Keratinocyte (primary cell): ENCODE measurements at regions not wholly inside any gene's neighbourhood (a gene's known extent, or its start where the extent isn't known, plus 50 kb on each side); places are given as distances from the start of the nearest gene placed in this dataset.

Source experiments
- EZH2 ChIP-seq: IDR thresholded peaks from one replicate; pipeline ENCODE4 v1.6.1; 2012; ENCODE audit warnings: inconsistent platforms, mild to moderate bottlenecking, low read length, moderate library complexity
- TF ChIP-seq, protein P1 (sequence below), 3 experiments: IDR thresholded peaks in 1 of 3; conservative IDR thresholded peaks in 1 of 3; optimal IDR thresholded peaks in 1 of 3; 2 replicates in 2 of 3; 3 replicates in 1 of 3; pipeline versions ENCODE3 to v1.5.1; 2011; ENCODE audit warnings: low read length in 3 of 3, mild to moderate bottlenecking in 3 of 3, moderate library complexity in 2 of 3, control low read depth in 1 of 3, inconsistent platforms in 1 of 3; ENCODE audit not compliant: insufficient read depth in 2 of 3; ENCODE audit errors: extremely low read depth in 1 of 3

DNA sequence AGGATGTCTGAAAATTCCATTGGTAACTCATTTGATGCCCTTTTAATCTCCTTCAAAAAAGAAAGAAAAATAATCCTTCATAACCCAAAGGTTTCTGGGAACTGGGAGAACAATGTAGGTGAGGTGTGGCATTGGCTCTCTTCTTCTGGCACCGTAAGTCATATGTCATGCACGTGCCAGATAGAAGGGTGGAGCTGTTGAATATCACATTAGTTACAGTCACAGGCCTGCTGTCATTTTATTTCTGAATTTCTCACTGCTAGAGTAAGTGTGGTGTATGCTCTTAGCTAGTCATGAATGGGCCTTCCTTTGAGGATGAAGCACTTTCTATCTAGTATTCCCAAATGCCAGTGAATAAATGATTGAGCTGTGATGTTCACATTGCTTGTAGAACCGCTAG is 201.8 kb upstream of the SGCD start:
- TF ChIP-seq, protein P1, sequence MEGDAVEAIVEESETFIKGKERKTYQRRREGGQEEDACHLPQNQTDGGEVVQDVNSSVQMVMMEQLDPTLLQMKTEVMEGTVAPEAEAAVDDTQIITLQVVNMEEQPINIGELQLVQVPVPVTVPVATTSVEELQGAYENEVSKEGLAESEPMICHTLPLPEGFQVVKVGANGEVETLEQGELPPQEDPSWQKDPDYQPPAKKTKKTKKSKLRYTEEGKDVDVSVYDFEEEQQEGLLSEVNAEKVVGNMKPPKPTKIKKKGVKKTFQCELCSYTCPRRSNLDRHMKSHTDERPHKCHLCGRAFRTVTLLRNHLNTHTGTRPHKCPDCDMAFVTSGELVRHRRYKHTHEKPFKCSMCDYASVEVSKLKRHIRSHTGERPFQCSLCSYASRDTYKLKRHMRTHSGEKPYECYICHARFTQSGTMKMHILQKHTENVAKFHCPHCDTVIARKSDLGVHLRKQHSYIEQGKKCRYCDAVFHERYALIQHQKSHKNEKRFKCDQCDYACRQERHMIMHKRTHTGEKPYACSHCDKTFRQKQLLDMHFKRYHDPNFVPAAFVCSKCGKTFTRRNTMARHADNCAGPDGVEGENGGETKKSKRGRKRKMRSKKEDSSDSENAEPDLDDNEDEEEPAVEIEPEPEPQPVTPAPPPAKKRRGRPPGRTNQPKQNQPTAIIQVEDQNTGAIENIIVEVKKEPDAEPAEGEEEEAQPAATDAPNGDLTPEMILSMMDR (optimal IDR thresholded peaks at IDR 0.05 in 1 of 3, IDR thresholded peaks at IDR 0.05 in 1 of 3, conservative IDR thresholded peaks at IDR 0.05 in 1 of 3; ENCODE audit: extremely low read depth in 1 of 3, insufficient read depth in 2 of 3, low read length in 3 of 3), result no peak
- TF ChIP-seq EZH2, result no peak
